NCI-H226 (cell line): ENCODE measurements at regions not wholly inside any gene's neighbourhood (a gene's known extent, or its start where the extent isn't known, plus 50 kb on each side); places are given as distances from the start of the nearest gene placed in this dataset.

ENCODE experiments used
- DNase-seq: peaks from one replicate; pipeline ENCODE4 v3.0.0-alpha.2; 2015

DNA sequence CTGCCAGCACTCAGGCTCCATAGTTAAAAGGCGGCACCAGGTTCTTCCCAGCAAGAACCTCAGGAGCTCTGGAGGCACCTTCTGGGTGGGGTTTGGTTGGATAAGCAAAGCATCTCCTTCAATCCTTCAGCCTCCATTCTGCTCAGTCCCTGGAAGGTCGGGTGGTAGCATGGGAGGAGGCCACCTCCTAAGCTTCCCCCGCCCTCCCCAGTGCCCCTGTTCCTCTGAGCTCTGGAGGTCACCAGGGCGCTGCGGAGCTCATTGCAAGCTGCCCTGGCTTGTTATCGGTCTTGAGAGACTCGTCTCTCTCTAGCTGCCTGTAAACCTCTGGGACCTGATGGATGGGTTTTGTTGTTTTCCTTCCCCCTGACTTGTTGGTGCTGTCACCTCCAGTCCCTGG, 124.8 kb downstream of the RPLP1 start:
- DNase-seq: no peak

GRCh38 chr15:69578252-69578651, 125.6 kb downstream of the RPLP1 start:
- DNase-seq: no peak

GRCh38 chr15:69578787-69579583, 126.4 kb downstream of the RPLP1 start:
- peak; percentile 99 for DNase-seq

- no peak for DNase-seq
These were observed 127.5 kb downstream of the RPLP1 start for GRCh38 chr15:69579950-69580618.

GRCh38 chr15:69583626-69584025, 131.0 kb downstream of the RPLP1 start:
- DNase-seq: no peak

- peak; percentile 63 for DNase-seq
These were observed 133.3 kb downstream of the RPLP1 start for GRCh38 chr15:69585937-69586336.

GRCh38 chr15:69586721-69587120, 134.1 kb downstream of the RPLP1 start:
- DNase-seq: no peak

DNA sequence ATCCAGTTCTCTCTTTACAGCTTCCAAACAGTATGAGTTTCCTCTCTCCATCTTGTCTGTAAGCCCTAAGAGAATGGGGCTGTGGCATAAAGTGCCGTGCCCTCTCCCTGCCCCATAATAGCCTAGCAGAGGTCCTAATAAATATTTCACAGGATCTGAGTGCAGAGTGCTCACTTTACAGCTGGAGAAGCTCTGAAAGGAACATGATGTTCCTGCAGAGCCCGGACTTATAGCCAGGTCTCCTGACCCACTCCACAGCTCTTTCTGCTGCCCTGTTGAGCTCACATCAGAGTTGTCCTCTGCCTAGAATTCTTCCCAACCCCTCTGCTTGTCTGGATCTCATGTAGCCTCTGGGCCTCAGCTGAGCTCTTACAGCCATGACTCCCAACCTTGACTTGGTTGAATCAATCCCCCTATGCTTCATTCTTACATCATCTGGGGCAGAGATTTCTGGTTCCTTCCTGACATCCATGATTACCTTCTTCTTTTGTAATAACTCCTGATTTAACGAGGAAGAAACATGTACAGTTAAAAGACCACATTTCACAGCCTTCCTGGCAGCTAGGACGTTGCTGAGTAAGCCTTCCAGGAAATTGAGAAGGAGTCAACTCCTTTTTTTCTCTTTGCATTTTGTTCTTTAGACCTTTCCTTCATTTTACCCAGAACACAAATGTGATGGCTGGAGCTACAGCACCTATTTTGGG, 135.3 kb downstream of the RPLP1 start:
- no peak for DNase-seq

GRCh38 chr15:69590201-69590710, 137.6 kb downstream of the RPLP1 start:
- no peak for DNase-seq

GRCh38 chr15:69590932-69591524, 138.4 kb downstream of the RPLP1 start:
- DNase-seq: no peak

- DNase-seq: no peak
These were observed 139.4 kb downstream of the RPLP1 start for GRCh38 chr15:69591905-69592508.

- DNase-seq: no peak
These were observed 140.3 kb downstream of the RPLP1 start for GRCh38 chr15:69592954-69593353.

- DNase-seq: no peak
These were observed 140.9 kb downstream of the RPLP1 start for GRCh38 chr15:69593488-69593887.

DNA sequence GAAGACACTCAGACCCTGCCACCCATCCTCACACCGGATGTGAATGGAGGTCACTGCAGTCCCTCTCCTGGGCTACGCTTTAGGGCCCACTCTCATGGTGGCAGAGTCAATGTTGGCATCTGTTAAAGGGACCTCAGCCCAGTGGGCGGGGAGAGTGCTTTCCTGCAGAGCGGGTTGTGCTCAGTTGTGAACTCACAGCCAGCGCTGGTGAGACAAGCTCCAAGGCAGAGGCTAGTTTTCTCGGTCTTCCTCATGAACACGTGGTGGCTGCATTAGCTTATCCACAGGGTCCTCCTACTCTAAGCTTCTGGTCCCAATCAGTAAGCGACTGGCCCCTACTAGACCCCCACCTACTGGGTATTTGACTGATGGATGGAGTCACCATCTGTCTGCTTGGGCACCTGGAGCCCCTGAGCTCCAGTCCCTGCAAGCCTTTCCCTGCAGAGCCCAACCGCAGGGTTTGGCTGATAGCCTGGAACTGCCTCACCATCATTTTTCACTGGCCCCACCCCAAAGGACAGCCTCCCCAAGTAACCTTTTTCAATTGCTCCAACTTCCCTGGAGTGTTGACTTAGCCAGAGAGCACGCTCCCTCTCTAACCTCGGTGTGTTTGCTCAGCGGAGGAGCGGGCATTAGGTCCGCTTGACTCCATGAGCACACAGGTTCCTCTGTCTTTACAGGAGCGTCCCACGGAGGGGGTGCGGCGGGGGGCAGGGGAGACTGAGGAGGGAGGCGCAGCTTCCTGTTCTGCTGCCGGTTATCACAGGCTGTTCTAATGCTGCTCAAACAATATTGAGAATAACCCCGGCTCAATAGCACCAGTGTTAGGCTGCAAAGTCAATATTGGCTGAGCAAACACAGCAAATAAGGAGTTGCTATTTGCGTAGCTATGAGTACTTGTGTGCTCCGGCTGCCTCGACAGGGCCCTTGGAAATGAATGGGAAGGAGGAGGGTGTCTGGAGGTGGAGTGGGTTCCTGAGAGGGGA, 141.7 kb downstream of the RPLP1 start:
- peak; percentile 54 for DNase-seq

DNA sequence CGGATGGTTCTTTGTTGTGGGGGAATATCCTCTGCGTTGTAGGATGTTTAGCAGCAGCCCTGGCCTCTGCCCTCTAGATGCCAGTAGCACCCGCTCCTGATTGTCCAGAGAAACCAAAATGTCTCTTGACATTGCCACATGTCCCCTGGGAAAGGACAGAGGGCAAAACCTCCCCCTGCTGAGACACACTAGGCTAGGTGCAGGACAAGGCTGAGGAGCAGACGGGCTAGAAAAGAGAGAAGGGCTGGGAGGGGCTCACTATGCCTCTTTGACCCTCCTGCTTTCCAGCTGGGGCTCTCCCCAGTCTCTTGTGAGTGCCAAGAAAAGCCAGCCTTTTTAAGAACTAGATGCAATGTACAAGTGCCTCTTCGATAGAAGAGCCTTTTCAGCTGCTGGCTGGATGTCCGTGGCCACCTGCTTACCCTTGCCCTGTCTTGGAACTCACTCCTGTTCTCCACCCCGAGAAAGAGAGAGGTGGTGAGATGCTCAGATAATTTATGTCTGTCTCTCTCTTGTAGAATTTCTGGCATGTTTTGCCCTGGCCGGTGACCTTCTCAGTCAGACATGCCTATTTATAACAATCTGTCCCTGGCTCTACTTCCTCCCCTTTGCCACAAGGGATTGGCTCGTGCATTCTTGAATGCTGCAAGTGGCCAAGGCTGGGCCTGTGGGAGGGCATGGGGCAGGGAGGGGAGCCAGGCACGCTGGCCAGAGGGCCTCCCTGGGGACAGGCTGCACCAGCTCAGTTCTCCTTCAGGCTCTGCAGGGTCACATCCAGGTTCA, 142.6 kb downstream of the RPLP1 start:
- no peak for DNase-seq

- DNase-seq: no peak
These were observed 144.5 kb downstream of the RPLP1 start for GRCh38 chr15:69597061-69597592.

- DNase-seq: no peak
These were observed 146.7 kb downstream of the RPLP1 start for GRCh38 chr15:69599271-69599670.

DNA sequence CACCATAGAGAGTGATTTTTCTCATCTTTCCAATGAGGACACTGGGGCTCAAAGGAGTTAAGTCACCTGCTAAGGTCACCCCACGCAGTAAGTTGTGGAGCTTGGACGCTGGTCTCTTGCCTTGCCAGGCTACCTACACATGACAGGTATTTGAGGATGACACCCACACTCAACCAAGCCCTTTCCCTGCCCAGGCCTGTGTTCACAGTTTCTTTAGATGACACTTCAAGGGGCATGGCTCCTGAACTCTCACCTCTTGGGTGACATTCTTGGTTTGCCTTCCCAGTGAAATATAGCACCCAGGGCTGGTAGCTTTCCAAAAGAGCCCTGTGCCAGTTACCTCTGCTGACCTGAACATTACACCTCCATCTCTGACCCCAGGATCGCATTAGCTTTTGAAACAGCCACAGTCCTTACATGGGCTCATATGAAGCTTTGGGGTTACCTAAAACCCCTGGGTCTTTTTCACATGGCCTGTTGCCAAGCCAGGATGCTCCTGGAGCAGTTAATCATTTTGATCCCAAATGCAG, 148.0 kb downstream of the RPLP1 start:
- DNase-seq: no peak

DNA sequence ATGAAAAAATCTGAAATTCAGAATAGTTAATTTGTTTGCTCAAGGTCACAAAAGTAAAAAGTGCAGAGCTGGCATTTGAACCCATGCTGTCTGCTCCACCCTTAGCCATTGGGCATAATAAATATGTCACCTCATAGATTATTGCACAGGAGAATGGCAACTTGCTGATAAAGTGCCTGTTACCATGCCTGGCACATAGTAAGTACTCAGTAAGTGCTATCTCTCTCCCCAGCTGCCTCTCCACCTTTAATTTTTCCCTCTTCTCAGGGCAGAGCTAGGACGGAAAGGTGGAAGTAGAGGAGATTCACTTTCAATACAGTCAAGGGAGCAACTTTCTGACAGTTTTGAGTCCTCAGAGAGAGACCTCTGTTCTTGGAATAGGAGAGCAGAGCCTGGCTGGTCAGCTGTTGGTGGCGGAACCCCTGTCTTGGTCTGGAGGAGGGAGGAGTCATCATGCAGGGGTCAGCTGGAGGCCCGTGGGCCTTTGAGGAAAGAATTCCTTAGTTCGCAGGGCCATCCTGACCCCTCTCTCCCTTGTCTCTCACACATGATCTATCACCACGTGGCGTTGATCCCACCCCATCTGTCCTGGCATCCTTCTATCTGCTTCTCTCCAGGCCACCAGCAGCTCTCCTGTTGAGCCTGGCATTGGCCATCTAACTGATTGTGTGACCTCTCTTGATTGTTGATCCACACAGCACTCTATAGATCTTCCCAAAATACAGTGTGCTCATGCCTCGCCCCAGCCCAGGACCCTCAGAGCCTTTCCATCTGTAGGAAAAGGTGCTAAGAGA, 149.3 kb downstream of the RPLP1 start:
- DNase-seq: no peak
